A673 (cell line): ENCODE measurements at regions not wholly inside any gene's neighbourhood (a gene's known extent, or its start where the extent isn't known, plus 50 kb on each side); places are given as distances from the start of the nearest gene placed in this dataset.

Experiments
- EZH2 ChIP-seq: fragments of 200-600 bp; sonication (generic); IDR thresholded peaks from 2 replicates; pipeline ENCODE4 v1.6.1; 2017; ENCODE audit warnings: borderline replicate concordance, low read depth, mild to moderate bottlenecking, mixed read lengths, antibody characterized with exemption, low read length; ENCODE audit not compliant: poor library complexity, severe bottlenecking
- TF ChIP-seq, protein P1 (sequence below): fragments of 300-800, 200-600 bp; sonication (generic); conservative IDR thresholded peaks from 2 replicates; pipeline ENCODE4 v1.5.1; 2017; ENCODE audit warnings: low read depth, mild to moderate bottlenecking, antibody characterized with exemption, low read length, moderate library complexity, mixed read lengths

DNA sequence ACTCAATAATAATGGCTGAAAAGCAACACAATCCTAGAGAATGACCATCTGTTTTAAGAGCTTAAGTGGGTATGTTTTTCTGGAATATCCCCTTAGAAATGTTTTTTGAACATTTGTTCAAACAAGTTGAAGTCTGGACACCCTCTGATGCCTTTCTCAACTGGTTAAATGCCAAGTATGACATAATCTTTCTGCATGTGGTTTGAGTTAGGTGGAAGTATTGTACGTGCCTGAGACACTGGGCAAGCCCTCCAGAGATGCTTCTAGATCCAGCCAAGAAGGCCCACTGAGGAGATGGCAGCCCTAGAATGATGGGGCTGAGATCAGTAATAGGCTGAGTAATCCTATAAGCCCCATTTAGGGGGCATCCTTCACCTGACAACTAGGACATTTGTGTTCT is 493.1 kb downstream of the MAGEE1 start:
- TF ChIP-seq, protein P1, sequence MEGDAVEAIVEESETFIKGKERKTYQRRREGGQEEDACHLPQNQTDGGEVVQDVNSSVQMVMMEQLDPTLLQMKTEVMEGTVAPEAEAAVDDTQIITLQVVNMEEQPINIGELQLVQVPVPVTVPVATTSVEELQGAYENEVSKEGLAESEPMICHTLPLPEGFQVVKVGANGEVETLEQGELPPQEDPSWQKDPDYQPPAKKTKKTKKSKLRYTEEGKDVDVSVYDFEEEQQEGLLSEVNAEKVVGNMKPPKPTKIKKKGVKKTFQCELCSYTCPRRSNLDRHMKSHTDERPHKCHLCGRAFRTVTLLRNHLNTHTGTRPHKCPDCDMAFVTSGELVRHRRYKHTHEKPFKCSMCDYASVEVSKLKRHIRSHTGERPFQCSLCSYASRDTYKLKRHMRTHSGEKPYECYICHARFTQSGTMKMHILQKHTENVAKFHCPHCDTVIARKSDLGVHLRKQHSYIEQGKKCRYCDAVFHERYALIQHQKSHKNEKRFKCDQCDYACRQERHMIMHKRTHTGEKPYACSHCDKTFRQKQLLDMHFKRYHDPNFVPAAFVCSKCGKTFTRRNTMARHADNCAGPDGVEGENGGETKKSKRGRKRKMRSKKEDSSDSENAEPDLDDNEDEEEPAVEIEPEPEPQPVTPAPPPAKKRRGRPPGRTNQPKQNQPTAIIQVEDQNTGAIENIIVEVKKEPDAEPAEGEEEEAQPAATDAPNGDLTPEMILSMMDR: no peak
- no peak for TF ChIP-seq EZH2
